Uterus (tissue), 3 donors: ENCODE measurements at regions not wholly inside any gene's neighbourhood (a gene's known extent, or its start where the extent isn't known, plus 50 kb on each side); places are given as distances from the start of the nearest gene placed in this dataset.
"Not testable (repeated sequence)": the region's sequence is repeated elsewhere in the genome, so short reads cannot be mapped to it uniquely, and the experiment has no call there.

ENCODE experiments used
- DNase-seq, 2 donors: peaks; one replicate each; pipeline ENCODE4 v3.0.0-alpha.2; 2019 to 2020
- H3K27ac ChIP-seq, 2 donors: fragments of 200-600 bp; sonication (generic); 1 replicate in 1 of 2; 2 replicates in 1 of 2; pipeline ENCODE4 v1.5.1; 2016 to 2018
- H3K27me3 ChIP-seq, 2 donors: fragments of 200-600 bp; sonication (generic); one replicate each; pipeline ENCODE4 v1.5.1; 2018 to 2019; ENCODE audit warnings: control low read depth in 1 of 2
- H3K36me3 ChIP-seq, 2 donors: fragments of 200-600 bp; sonication (generic); one replicate each; pipeline ENCODE4 v1.5.1; 2019; ENCODE audit warnings: control low read depth in 1 of 2
- H3K4me1 ChIP-seq, 2 donors: fragments of 200-600 bp; sonication (generic); one replicate each; pipeline ENCODE4 v1.5.1; 2018 to 2019; ENCODE audit warnings: control low read depth in 1 of 2
- H3K4me3 ChIP-seq, 2 donors: fragments of 200-600 bp; sonication (generic); 1 replicate in 1 of 2; 2 replicates in 1 of 2; pipeline ENCODE4 v1.5.1; 2018 to 2019; ENCODE audit warnings: mild to moderate bottlenecking in 1 of 2
- H3K9me3 ChIP-seq, 2 donors: fragments of 200-600 bp; sonication (generic); one replicate each; pipeline ENCODE4 v1.5.1; 2019; ENCODE audit warnings: control low read depth in 1 of 2
- CTCF ChIP-seq, 4 experiments: fragments of 200-600 bp in 2 of 4; fragments of 450-650 bp in 2 of 4; sonication (generic) in 2 of 4; IDR thresholded peaks; one replicate each; pipeline ENCODE4 v1.5.1; 2016 to 2019; ENCODE audit warnings: antibody characterized with exemption in 4 of 4, mild to moderate bottlenecking in 2 of 4, moderate library complexity in 1 of 4
- POLR2A ChIP-seq, 2 donors: fragments of 450-650 bp; IDR thresholded peaks; one replicate each; pipeline ENCODE4 v1.6.1; 2016; ENCODE audit warnings: antibody characterized with exemption in 2 of 2, mild to moderate bottlenecking in 1 of 2, moderate library complexity in 1 of 2
- intact Hi-C: fragments of 100-400 bp; cut with DNase I; formaldehyde crosslinking; loops from one replicate; pipeline ENCODE4 v1.15.1; 2023; ENCODE audit warnings: low total_unique reads
- donor health status: DM: yes; HTN: yes; CAD: no.

GRCh38 chr14:43786066-43786762 lies 720.9 kb downstream of the FSCB start:
- intact Hi-C loops, result no loop called here
- H3K36me3 ChIP-seq, result no peaks in the 10 kb centered on the region
- H3K27me3 ChIP-seq, result no peaks in the 10 kb centered on the region
- H3K27ac ChIP-seq, result no peak overlapping the region
- DNase-seq, result no peak
- TF ChIP-seq CTCF (IDR thresholded peaks at IDR 0.05) (no peak), POLR2A (IDR thresholded peaks at IDR 0.05) (no peak)
- no peaks in the 10 kb centered on the region for H3K9me3 ChIP-seq
- no peaks in the 10 kb centered on the region for H3K4me1 ChIP-seq
- no peak overlapping the region for H3K4me3 ChIP-seq

- DNase-seq, H3K36me3 ChIP-seq, H3K4me1 ChIP-seq, intact Hi-C loops, H3K4me3 ChIP-seq, H3K9me3 ChIP-seq, H3K27ac ChIP-seq, H3K27me3 ChIP-seq: not testable (repeated sequence)
Observed at GRCh38 chr14:43784432-43784831, 722.7 kb downstream of the FSCB start.

- Histone ChIP-seq H3K27me3 (no peaks in the 10 kb centered on the region), H3K27ac (no peak overlapping the region), H3K4me3 (no peak overlapping the region), H3K36me3 (no peaks in the 10 kb centered on the region), H3K4me1 (no peaks in the 10 kb centered on the region), H3K9me3 (no peaks in the 10 kb centered on the region)
- DNase-seq, result no peak
- intact Hi-C loops, result no loop called here
- TF ChIP-seq CTCF (IDR thresholded peaks at IDR 0.05) (no peak), POLR2A (IDR thresholded peaks at IDR 0.05) (no peak)
Observed at GRCh38 chr14:43778937-43779639, 728.0 kb downstream of the FSCB start.

- no peak for DNase-seq
- TF ChIP-seq CTCF (IDR thresholded peaks at IDR 0.05) (no peak), POLR2A (IDR thresholded peaks at IDR 0.05) (no peak)
- H3K27me3 ChIP-seq, result no peaks in the 10 kb centered on the region
- H3K27ac ChIP-seq, result no peak overlapping the region
- H3K4me3 ChIP-seq, result no peak overlapping the region
- no peaks in the 10 kb centered on the region for H3K4me1 ChIP-seq
- no peaks in the 10 kb centered on the region for H3K9me3 ChIP-seq
- H3K36me3 ChIP-seq, result no peaks in the 10 kb centered on the region
- intact Hi-C loops, result no loop called here
Observed at GRCh38 chr14:43778570-43778936, 728.5 kb downstream of the FSCB start.

GRCh38 chr14:43765474-43765873 lies 741.6 kb downstream of the FSCB start:
- no peaks in the 10 kb centered on the region for H3K9me3 ChIP-seq
- intact Hi-C loops, result no loop called here
- H3K4me1 ChIP-seq, result no peaks in the 10 kb centered on the region
- no peaks in the 10 kb centered on the region for H3K36me3 ChIP-seq
- H3K27me3 ChIP-seq, result no peaks in the 10 kb centered on the region
- TF ChIP-seq POLR2A (IDR thresholded peaks at IDR 0.05), result no peak
- no peak for TF ChIP-seq CTCF (IDR thresholded peaks at IDR 0.05)
- no peak overlapping the region for H3K27ac ChIP-seq
- DNase-seq, result no peak
- no peak overlapping the region for H3K4me3 ChIP-seq
